Prostate gland (tissue), 2 donors: ENCODE measurements at regions not wholly inside any gene's neighbourhood (a gene's known extent, or its start where the extent isn't known, plus 50 kb on each side); places are given as distances from the start of the nearest gene placed in this dataset.

ENCODE experiments used
- CTCF ChIP-seq, 4 experiments: fragments of 200-600 bp in 2 of 4; fragments of 450-650 bp in 2 of 4; sonication (generic) in 2 of 4; IDR thresholded peaks; 1 replicate in 3 of 4; 2 replicates in 1 of 4; pipeline ENCODE4 v1.5.1; 2016 to 2019; ENCODE audit warnings: antibody characterized with exemption in 4 of 4, mild to moderate bottlenecking in 2 of 4, moderate library complexity in 2 of 4
- POLR2AphosphoS5 ChIP-seq: sonication (generic); formaldehyde crosslinking; IDR thresholded peaks from one replicate; pipeline ENCODE4 v1.6.1; 2017; ENCODE audit warnings: antibody characterized with exemption

GRCh38 chr18:46372670-46373069 is 268.5 kb downstream of the HAUS1 start:
- TF ChIP-seq POLR2AphosphoS5 (no peak), CTCF (IDR thresholded peaks at IDR 0.05) (no peak)
